Gastrocnemius medialis (tissue), 4 donors: ENCODE measurements at regions not wholly inside any gene's neighbourhood (a gene's known extent, or its start where the extent isn't known, plus 50 kb on each side); places are given as distances from the start of the nearest gene placed in this dataset.

Source experiments
- POLR2A ChIP-seq, 2 donors: fragments of 450-650 bp; IDR thresholded peaks; one replicate each; pipeline ENCODE4 v1.6.1; 2017; ENCODE audit warnings: antibody characterized with exemption in 2 of 2, mild to moderate bottlenecking in 2 of 2, moderate library complexity in 2 of 2
- TF ChIP-seq, protein P1 (sequence below), 5 experiments: fragments of 450-650 bp in 3 of 5; fragments of 200-600 bp in 2 of 5; sonication (generic) in 2 of 5; IDR thresholded peaks in 4 of 5; conservative IDR thresholded peaks in 1 of 5; 1 replicate in 4 of 5; 2 replicates in 1 of 5; pipeline ENCODE4 v1.5.1; 2016 to 2019; ENCODE audit warnings: antibody characterized with exemption in 5 of 5, mild to moderate bottlenecking in 3 of 5, moderate library complexity in 3 of 5

DNA sequence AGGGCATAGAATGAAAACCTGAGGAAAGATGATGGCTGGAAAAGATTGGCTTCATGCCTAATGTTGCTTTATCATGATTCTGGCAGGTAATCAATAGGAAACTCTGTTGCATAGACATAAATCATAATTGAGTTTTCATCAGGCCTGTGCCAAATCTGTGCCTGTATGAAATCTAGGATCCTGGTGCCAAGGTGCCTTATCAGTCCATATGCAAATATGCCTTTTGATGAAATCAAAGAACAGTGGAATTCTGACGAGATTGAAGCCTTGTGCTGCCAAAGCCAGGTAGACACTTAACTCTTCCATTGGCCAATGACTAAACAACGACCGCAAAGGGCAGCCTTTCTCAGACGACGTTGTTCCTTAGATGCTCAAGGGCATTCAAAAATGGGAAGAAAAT lies 170.0 kb upstream of the CRIM1 start:
- TF ChIP-seq, protein P1, sequence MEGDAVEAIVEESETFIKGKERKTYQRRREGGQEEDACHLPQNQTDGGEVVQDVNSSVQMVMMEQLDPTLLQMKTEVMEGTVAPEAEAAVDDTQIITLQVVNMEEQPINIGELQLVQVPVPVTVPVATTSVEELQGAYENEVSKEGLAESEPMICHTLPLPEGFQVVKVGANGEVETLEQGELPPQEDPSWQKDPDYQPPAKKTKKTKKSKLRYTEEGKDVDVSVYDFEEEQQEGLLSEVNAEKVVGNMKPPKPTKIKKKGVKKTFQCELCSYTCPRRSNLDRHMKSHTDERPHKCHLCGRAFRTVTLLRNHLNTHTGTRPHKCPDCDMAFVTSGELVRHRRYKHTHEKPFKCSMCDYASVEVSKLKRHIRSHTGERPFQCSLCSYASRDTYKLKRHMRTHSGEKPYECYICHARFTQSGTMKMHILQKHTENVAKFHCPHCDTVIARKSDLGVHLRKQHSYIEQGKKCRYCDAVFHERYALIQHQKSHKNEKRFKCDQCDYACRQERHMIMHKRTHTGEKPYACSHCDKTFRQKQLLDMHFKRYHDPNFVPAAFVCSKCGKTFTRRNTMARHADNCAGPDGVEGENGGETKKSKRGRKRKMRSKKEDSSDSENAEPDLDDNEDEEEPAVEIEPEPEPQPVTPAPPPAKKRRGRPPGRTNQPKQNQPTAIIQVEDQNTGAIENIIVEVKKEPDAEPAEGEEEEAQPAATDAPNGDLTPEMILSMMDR (IDR thresholded peaks at IDR 0.05 in 4 of 5, conservative IDR thresholded peaks at IDR 0.05 in 1 of 5): no peak
- no peak for TF ChIP-seq POLR2A (IDR thresholded peaks at IDR 0.05)
